Lower leg skin (tissue), 4 donors: ENCODE measurements at regions not wholly inside any gene's neighbourhood (a gene's known extent, or its start where the extent isn't known, plus 50 kb on each side); places are given as distances from the start of the nearest gene placed in this dataset.

Experiments used
- DNase-seq, 2 donors: peaks; one replicate each; pipeline ENCODE4 v3.0.0-alpha.2; 2019; ENCODE audit warnings: low spot score in 2 of 2
- H3K4me3 ChIP-seq: fragments of 200-600 bp; sonication (generic); 2 replicates; pipeline ENCODE4 v1.5.1; 2017; ENCODE audit warnings: mild to moderate bottlenecking, low read depth; ENCODE audit not compliant: poor library complexity, severe bottlenecking
- CTCF ChIP-seq, 3 donors: fragments of 450-650 bp; IDR thresholded peaks; one replicate each; pipeline ENCODE4 v1.5.1; 2016; ENCODE audit warnings: antibody characterized with exemption in 3 of 3, mild to moderate bottlenecking in 3 of 3, moderate library complexity in 2 of 3
- POLR2A ChIP-seq, 2 donors: fragments of 450-650 bp; IDR thresholded peaks; one replicate each; pipeline ENCODE4 v1.6.1; 2016 to 2017; ENCODE audit warnings: antibody characterized with exemption in 2 of 2, mild to moderate bottlenecking in 1 of 2, moderate library complexity in 1 of 2
- WGBS, 2 donors: methylation state at CpG; one replicate each; pipeline ENCODE4 v1.1.5; 2018; 5-methylcytosine and 5-hydroxymethylcytosine counted together
- intact Hi-C: fragments of 100-400 bp; cut with DNase I; formaldehyde crosslinking; loops from one replicate; pipeline ENCODE4 v1.15.0; 2023; ENCODE audit warnings: low total_unique reads

- no peak overlapping the region for H3K4me3 ChIP-seq
- TF ChIP-seq POLR2A (IDR thresholded peaks at IDR 0.05), result no peak
- TF ChIP-seq CTCF (IDR thresholded peaks at IDR 0.05), result no peak
- intact Hi-C loops, result no loop called here
- 83 to 88% methylated on average over 7 of the region's 7 CpGs for WGBS, 2 donors
- DNase-seq, result no peak
Measured at GRCh38 chr17:62322313-62322712, 58.0 kb upstream of the EFCAB3 start.

GRCh38 chr17:62321451-62321850 is 58.9 kb upstream of the EFCAB3 start:
- intact Hi-C loops, result no loop called here
- TF ChIP-seq POLR2A (IDR thresholded peaks at IDR 0.05), result no peak
- TF ChIP-seq CTCF (IDR thresholded peaks at IDR 0.05), result no peak
- H3K4me3 ChIP-seq, result no peak overlapping the region
- 42 to 48% methylated on average over 1 of the region's 1 CpG for WGBS, 2 donors
- DNase-seq, result no peak

DNA sequence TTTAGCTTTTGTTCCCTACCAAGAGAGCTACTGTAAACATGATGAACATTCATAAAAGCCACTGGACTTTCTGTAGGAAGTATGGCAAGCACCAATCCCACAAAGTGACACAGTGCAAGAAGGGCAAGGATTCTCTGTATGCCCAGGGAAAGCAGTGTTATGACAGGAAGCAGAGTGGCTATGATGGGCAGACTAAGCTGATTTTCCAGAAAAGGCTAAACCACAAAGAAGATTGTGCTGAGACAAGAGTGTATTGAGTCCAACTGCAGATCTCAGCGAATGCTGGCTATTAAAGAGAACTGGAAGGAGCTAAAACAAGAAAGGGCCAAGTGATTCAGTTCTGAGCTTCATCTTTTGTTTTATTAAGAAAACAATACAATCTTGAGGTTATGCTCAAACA is 60.5 kb upstream of the EFCAB3 start:
- no peak for TF ChIP-seq CTCF (IDR thresholded peaks at IDR 0.05)
- no peak for TF ChIP-seq POLR2A (IDR thresholded peaks at IDR 0.05)
- intact Hi-C loops, result no loop called here
- no peak for DNase-seq
- H3K4me3 ChIP-seq, result no peak overlapping the region
- WGBS, 2 donors, result 83 to 86% methylated on average over 1 of the region's 1 CpG

- intact Hi-C loops, result no loop called here
- no peak for TF ChIP-seq CTCF (IDR thresholded peaks at IDR 0.05)
- TF ChIP-seq POLR2A (IDR thresholded peaks at IDR 0.05), result no peak
- no peak overlapping the region for H3K4me3 ChIP-seq
- no peak for DNase-seq
Measured at GRCh38 chr17:62309396-62309795, 71.0 kb upstream of the EFCAB3 start.

DNA sequence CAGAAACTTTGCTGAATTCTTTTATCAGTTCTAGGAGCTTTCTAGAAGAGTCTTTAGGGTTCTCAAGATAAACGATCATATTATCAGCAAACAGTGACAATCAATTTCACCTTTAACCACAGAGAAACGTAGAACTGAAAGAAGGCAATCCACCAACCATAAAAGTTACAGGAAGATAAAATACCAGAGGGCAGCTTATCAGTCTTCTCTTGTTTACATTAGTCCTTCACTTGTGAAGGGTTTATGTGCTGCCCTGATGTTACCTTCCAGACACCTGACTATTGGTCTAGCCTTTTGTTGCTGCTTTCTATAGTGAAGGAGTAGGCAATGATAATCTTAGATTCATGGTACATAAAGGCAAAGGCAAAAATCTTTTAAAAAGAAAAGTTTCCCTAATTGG is 73.2 kb upstream of the EFCAB3 start:
- no peak for DNase-seq
- TF ChIP-seq CTCF (IDR thresholded peaks at IDR 0.05), result no peak
- TF ChIP-seq POLR2A (IDR thresholded peaks at IDR 0.05), result no peak
- WGBS, 2 donors, result 48 to 49% methylated on average over 2 of the region's 2 CpGs
- intact Hi-C loops, result no loop called here
- H3K4me3 ChIP-seq, result no peak overlapping the region

- intact Hi-C loops, result no loop called here
- TF ChIP-seq CTCF (IDR thresholded peaks at IDR 0.05) (no peak), POLR2A (IDR thresholded peaks at IDR 0.05) (no peak)
Measured at GRCh38 chr17:62303476-62303875, 76.9 kb upstream of the EFCAB3 start.

More at GRCh38 chr17:62303476-62303875, 76.9 kb upstream of the EFCAB3 start:
- DNase-seq, result no peak
- no peak overlapping the region for H3K4me3 ChIP-seq
